GM18511 (cell line): ENCODE measurements at regions not wholly inside any gene's neighbourhood (a gene's known extent, or its start where the extent isn't known, plus 50 kb on each side); places are given as distances from the start of the nearest gene placed in this dataset.

Experiments
- ATAC-seq: cut with Tn5 transposase; IDR thresholded peaks from one replicate; pipeline ENCODE4 v1.9.1; 2021; ENCODE audit warnings: mild to moderate bottlenecking, moderate library complexity; ENCODE audit not compliant: unreplicated experiment

GRCh38 chr20:59431014-59431413 is 130.6 kb downstream of the EDN3 start:
- no peak for ATAC-seq

GRCh38 chr20:59434960-59435359 is 134.5 kb downstream of the EDN3 start:
- no peak for ATAC-seq

GRCh38 chr20:59435518-59435917 is 135.1 kb downstream of the EDN3 start:
- ATAC-seq: no peak

GRCh38 chr20:59437601-59438031 is 137.2 kb downstream of the EDN3 start:
- ATAC-seq: no peak

GRCh38 chr20:59438201-59438600 is 137.8 kb downstream of the EDN3 start:
- ATAC-seq: no peak

- ATAC-seq: no peak
Measured at GRCh38 chr20:59439243-59439642, 138.8 kb downstream of the EDN3 start.

- no peak for ATAC-seq
Measured at GRCh38 chr20:59441306-59441705, 140.9 kb downstream of the EDN3 start.

GRCh38 chr20:59441860-59442810 is 141.7 kb downstream of the EDN3 start:
- no peak for ATAC-seq

- no peak for ATAC-seq
Measured at GRCh38 chr20:59443550-59443949, 143.1 kb downstream of the EDN3 start.

- ATAC-seq: no peak
Measured at GRCh38 chr20:59446376-59446775, 146.0 kb downstream of the EDN3 start.

- no peak for ATAC-seq
Measured at GRCh38 chr20:59448196-59448595, 147.8 kb downstream of the EDN3 start.

GRCh38 chr20:59448851-59449444 is 148.5 kb downstream of the EDN3 start:
- ATAC-seq: no peak

GRCh38 chr20:59451066-59451630 is 150.7 kb downstream of the EDN3 start:
- ATAC-seq: no peak

GRCh38 chr20:59451641-59452040 is 151.2 kb downstream of the EDN3 start:
- no peak for ATAC-seq

- no peak for ATAC-seq
Measured at GRCh38 chr20:59452856-59453255, 151.5 kb upstream of the PHACTR3 start.

- no peak for ATAC-seq
Measured at GRCh38 chr20:59453759-59454560, 150.4 kb upstream of the PHACTR3 start.

- ATAC-seq: no peak
Measured at GRCh38 chr20:59455402-59456341, 148.7 kb upstream of the PHACTR3 start.

- no peak for ATAC-seq
Measured at GRCh38 chr20:59456342-59457279, 147.7 kb upstream of the PHACTR3 start.

- no peak for ATAC-seq
Measured at GRCh38 chr20:59458645-59459044, 145.7 kb upstream of the PHACTR3 start.
